ENCODE measurements at regions not wholly inside any gene's neighbourhood (a gene's known extent, or its start where the extent isn't known, plus 50 kb on each side); places are given as distances from the start of the nearest gene placed in this dataset.

GRCh38 chr18:61643884-61644647 is 248.7 kb downstream of the RNF152 start:
- 68 to 70% methylated on average over 8 of the region's 8 CpGs for WGBS, 2 donors
- intact Hi-C loops (cut with DNase I; ENCODE audit: low total_unique reads) = no loop called here
- TF ChIP-seq POLR2A (IDR thresholded peaks at IDR 0.05) (no peak), CTCF (IDR thresholded peaks at IDR 0.05) (no peak)
- DNase-seq (ENCODE audit: low spot score in 2 of 2) = no peak
- no peak overlapping the region for H3K4me3 ChIP-seq (ENCODE audit: low read depth, poor library complexity, severe bottlenecking)

- TF ChIP-seq POLR2A (IDR thresholded peaks at IDR 0.05) = no peak
- TF ChIP-seq CTCF (IDR thresholded peaks at IDR 0.05) = no peak
- 77 to 81% methylated on average over 2 of the region's 2 CpGs for WGBS, 2 donors
- intact Hi-C loops (cut with DNase I; ENCODE audit: low total_unique reads) = loop anchor here (5.0 kb wide), 1 partner anchor 413 kb away; no protein-coding TSS in a partner anchor
- no peak overlapping the region for H3K4me3 ChIP-seq (ENCODE audit: low read depth, poor library complexity, severe bottlenecking)
- DNase-seq (ENCODE audit: low spot score in 2 of 2) = no peak
Observed at GRCh38 chr18:61639886-61640285, 252.9 kb downstream of the RNF152 start.

GRCh38 chr18:61637905-61638595 is 254.8 kb downstream of the RNF152 start:
- WGBS, 2 donors = 50 to 54% methylated on average over 4 of the region's 4 CpGs
- intact Hi-C loops (cut with DNase I; ENCODE audit: low total_unique reads) = loop anchor here (5.0 kb wide), 1 partner anchor 411 kb away; no protein-coding TSS in a partner anchor
- H3K4me3 ChIP-seq (ENCODE audit: low read depth, poor library complexity, severe bottlenecking) = no peak overlapping the region
- DNase-seq (ENCODE audit: low spot score in 2 of 2) = no peak
- TF ChIP-seq CTCF (IDR thresholded peaks at IDR 0.05) (no peak), POLR2A (IDR thresholded peaks at IDR 0.05) (no peak)

- TF ChIP-seq CTCF (IDR thresholded peaks at IDR 0.05) (no peak), POLR2A (IDR thresholded peaks at IDR 0.05) (no peak)
- no peak for DNase-seq (ENCODE audit: low spot score in 2 of 2)
- 62 to 64% methylated on average over 8 of the region's 8 CpGs for WGBS, 2 donors
- intact Hi-C loops (cut with DNase I; ENCODE audit: low total_unique reads) = loop anchor here (5.0 kb wide), 1 partner anchor 410 kb away; no protein-coding TSS in a partner anchor
- H3K4me3 ChIP-seq (ENCODE audit: low read depth, poor library complexity, severe bottlenecking) = no peak overlapping the region
Observed at GRCh38 chr18:61637319-61637718, 255.5 kb downstream of the RNF152 start.

GRCh38 chr18:61635901-61636528 is 256.8 kb downstream of the RNF152 start:
- no peak for TF ChIP-seq CTCF (IDR thresholded peaks at IDR 0.05)
- no peak overlapping the region for H3K4me3 ChIP-seq (ENCODE audit: low read depth, poor library complexity, severe bottlenecking)
- intact Hi-C loops (cut with DNase I; ENCODE audit: low total_unique reads) = loop anchor here (5.0 kb wide), 1 partner anchor 409 kb away; no protein-coding TSS in a partner anchor
- DNase-seq (ENCODE audit: low spot score in 2 of 2) = peak in 1 of 2 donors; percentile 40
- 13 to 15% methylated on average over 7 of the region's 7 CpGs for WGBS, 2 donors
